ENCODE measurements at regions not wholly inside any gene's neighbourhood (a gene's known extent, or its start where the extent isn't known, plus 50 kb on each side); places are given as distances from the start of the nearest gene placed in this dataset.

GRCh38 chr6:67887747-67888545 is 747.1 kb upstream of the ADGRB3 start:
- no peaks in the 10 kb centered on the region for H3K9me2 ChIP-seq (replicated peaks; ENCODE audit: insufficient read depth, low read length)
- H3K4me3 ChIP-seq (ENCODE audit: low read length) = no peak overlapping the region
- H3F3A ChIP-seq (ENCODE audit: insufficient read depth, low read length) = no peaks in the 10 kb centered on the region
- H3K27me3 ChIP-seq (replicated peaks; ENCODE audit: insufficient read depth, low read length) = no peaks in the 10 kb centered on the region
- H3K4me1 ChIP-seq (ENCODE audit: low read length) = no peaks in the 10 kb centered on the region
- H3K4me2 ChIP-seq (ENCODE audit: low read depth, low read length) = no peak overlapping the region
- H3K36me3 ChIP-seq (replicated peaks; ENCODE audit: insufficient read depth, low read length) = no peaks in the 10 kb centered on the region
- H3K27ac ChIP-seq (ENCODE audit: low read length) = no peak overlapping the region
- H2AFZ ChIP-seq (ENCODE audit: low read length) = no peak overlapping the region
- H3K9me3 ChIP-seq (replicated peaks; ENCODE audit: insufficient read depth, low read length) = no peaks in the 10 kb centered on the region
- no peaks in the 10 kb centered on the region for H4K20me1 ChIP-seq (ENCODE audit: insufficient read depth, low read length)
- DNase-seq = no peak
- H3K79me2 ChIP-seq (ENCODE audit: low read length) = no peaks in the 10 kb centered on the region
- H3K9ac ChIP-seq (ENCODE audit: low read length) = no peak overlapping the region
- TF ChIP-seq EZH2 (optimal IDR thresholded peaks at IDR 0.05; ENCODE audit: low read depth, low read length) (no peak), CTCF (IDR thresholded peaks at IDR 0.05; ENCODE audit: low read length) (no peak), EZH2phosphoT487 (IDR thresholded peaks at IDR 0.05; ENCODE audit: low read length) (no peak)

- Histone ChIP-seq H3K27me3 (replicated peaks; ENCODE audit: insufficient read depth, low read length) (no peaks in the 10 kb centered on the region), H3K79me2 (ENCODE audit: low read length) (no peaks in the 10 kb centered on the region), H3K27ac (ENCODE audit: low read length) (no peak overlapping the region), H4K20me1 (ENCODE audit: insufficient read depth, low read length) (no peaks in the 10 kb centered on the region), H3K36me3 (replicated peaks; ENCODE audit: insufficient read depth, low read length) (no peaks in the 10 kb centered on the region), H3K4me3 (ENCODE audit: low read length) (no peak overlapping the region), H3K4me1 (ENCODE audit: low read length) (no peaks in the 10 kb centered on the region), H3K9me2 (replicated peaks; ENCODE audit: insufficient read depth, low read length) (no peaks in the 10 kb centered on the region), H2AFZ (ENCODE audit: low read length) (no peak overlapping the region), H3K4me2 (ENCODE audit: low read depth, low read length) (no peak overlapping the region), H3K9ac (ENCODE audit: low read length) (no peak overlapping the region), H3F3A (ENCODE audit: insufficient read depth, low read length) (no peaks in the 10 kb centered on the region), H3K9me3 (replicated peaks; ENCODE audit: insufficient read depth, low read length) (no peaks in the 10 kb centered on the region)
- no peak for DNase-seq
- no peak for TF ChIP-seq EZH2phosphoT487 (IDR thresholded peaks at IDR 0.05; ENCODE audit: low read length)
- TF ChIP-seq EZH2 (optimal IDR thresholded peaks at IDR 0.05; ENCODE audit: low read depth, low read length) = no peak
- TF ChIP-seq CTCF (IDR thresholded peaks at IDR 0.05; ENCODE audit: low read length) = no peak
Observed at GRCh38 chr6:67887419-67887746, 747.7 kb upstream of the ADGRB3 start.

GRCh38 chr6:67886840-67887292 is 748.2 kb upstream of the ADGRB3 start:
- Histone ChIP-seq H2AFZ (ENCODE audit: low read length) (no peak overlapping the region), H3K9me2 (replicated peaks; ENCODE audit: insufficient read depth, low read length) (no peaks in the 10 kb centered on the region), H4K20me1 (ENCODE audit: insufficient read depth, low read length) (no peaks in the 10 kb centered on the region), H3K4me2 (ENCODE audit: low read depth, low read length) (no peak overlapping the region), H3F3A (ENCODE audit: insufficient read depth, low read length) (no peaks in the 10 kb centered on the region), H3K4me3 (ENCODE audit: low read length) (no peak overlapping the region), H3K27me3 (replicated peaks; ENCODE audit: insufficient read depth, low read length) (no peaks in the 10 kb centered on the region), H3K36me3 (replicated peaks; ENCODE audit: insufficient read depth, low read length) (no peaks in the 10 kb centered on the region), H3K27ac (ENCODE audit: low read length) (no peak overlapping the region), H3K9ac (ENCODE audit: low read length) (no peak overlapping the region), H3K9me3 (replicated peaks; ENCODE audit: insufficient read depth, low read length) (no peaks in the 10 kb centered on the region), H3K4me1 (ENCODE audit: low read length) (no peaks in the 10 kb centered on the region), H3K79me2 (ENCODE audit: low read length) (no peaks in the 10 kb centered on the region)
- DNase-seq = no peak
- TF ChIP-seq EZH2phosphoT487 (IDR thresholded peaks at IDR 0.05; ENCODE audit: low read length) (no peak), EZH2 (optimal IDR thresholded peaks at IDR 0.05; ENCODE audit: low read depth, low read length) (no peak), CTCF (IDR thresholded peaks at IDR 0.05; ENCODE audit: low read length) (no peak)
